NCI-H524 treated with DMSO at 0.1 percent for 48 hours (cell line): ENCODE measurements at regions not wholly inside any gene's neighbourhood (a gene's known extent, or its start where the extent isn't known, plus 50 kb on each side); places are given as distances from the start of the nearest gene placed in this dataset.

Experiments
- DNase-seq: peaks from one replicate; lab custom pipeline; 2025; lab: John Stamatoyannopoulos, UW

DNA sequence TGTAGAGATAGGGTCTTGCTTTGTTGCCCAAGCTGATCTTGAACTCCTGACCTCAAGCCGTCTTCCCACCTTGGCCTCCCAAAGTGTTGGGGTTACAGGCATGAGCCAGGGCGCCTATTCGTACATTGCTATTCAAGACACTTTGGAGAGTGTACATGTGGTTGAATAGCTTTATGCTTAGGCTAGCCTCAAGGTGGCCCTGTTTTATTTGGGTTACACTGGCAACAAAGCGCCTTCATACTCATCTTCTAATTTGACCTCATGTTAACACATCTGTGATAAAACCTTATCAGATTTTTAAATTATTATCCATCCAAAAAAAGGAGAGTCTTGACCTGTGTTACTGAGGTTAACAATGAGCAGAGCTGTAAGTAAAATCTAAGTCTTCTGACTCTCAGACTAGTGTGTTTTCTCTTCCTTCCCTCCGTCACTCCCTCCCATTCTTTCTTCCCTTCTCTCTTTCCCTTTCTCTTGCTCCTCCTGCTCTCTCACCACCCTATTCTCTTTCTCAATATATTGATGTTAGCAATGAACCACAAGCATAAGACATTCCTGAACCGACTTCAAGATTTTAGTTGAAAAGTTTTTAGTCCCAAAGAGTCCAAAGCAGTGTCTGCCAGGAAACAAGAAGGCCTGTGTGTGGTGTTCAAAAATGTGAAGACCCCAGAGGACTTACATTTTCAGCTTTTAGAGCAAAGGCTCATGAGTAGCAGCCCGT, 603.7 kb upstream of the CFAP20DC start:
- DNase-seq: no peak

DNA sequence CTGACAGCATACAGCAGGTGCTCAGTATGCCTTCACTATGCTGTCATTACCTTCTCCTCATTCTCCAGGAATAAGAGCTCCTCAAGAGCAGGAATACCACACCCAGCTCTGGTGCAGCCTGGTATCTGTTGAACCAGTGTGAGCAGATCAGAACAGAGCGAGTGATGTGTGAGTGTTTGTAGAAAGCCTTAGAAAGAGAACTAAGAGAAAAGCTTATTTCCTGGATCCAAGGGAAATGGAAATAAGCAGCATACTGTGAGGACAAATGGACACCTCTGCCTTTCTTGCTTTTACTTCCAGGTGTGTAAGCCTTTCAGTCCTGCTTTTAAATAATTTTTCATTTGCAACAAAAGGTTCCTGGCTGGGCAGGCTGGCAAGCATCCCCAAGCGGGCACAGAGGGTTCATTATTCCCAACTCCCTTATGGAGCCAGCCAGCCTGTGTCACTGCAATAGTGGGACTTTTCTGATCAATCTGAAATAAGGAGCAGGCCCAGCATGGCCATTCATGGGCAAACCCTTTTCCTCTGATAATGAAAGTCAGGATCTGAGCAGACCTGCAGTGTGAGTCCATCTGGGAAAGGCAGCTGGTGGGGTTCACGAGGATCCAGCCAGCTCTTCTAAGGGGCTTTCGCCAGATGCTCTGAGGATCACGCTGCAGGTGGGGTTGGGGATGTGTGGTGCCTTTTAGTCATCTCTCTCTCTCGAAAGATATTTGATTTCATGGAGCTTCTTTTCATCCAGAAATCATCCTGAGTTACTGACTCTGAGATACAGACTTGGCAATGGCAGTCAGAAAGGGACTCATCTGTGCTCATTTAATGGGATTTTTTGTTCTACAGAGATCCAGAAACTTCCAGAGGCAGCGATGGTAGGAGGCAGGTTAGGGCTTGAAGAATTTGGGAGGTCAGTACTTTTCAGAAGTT, 594.9 kb upstream of the CFAP20DC start:
- peak; percentile 61 for DNase-seq

DNA sequence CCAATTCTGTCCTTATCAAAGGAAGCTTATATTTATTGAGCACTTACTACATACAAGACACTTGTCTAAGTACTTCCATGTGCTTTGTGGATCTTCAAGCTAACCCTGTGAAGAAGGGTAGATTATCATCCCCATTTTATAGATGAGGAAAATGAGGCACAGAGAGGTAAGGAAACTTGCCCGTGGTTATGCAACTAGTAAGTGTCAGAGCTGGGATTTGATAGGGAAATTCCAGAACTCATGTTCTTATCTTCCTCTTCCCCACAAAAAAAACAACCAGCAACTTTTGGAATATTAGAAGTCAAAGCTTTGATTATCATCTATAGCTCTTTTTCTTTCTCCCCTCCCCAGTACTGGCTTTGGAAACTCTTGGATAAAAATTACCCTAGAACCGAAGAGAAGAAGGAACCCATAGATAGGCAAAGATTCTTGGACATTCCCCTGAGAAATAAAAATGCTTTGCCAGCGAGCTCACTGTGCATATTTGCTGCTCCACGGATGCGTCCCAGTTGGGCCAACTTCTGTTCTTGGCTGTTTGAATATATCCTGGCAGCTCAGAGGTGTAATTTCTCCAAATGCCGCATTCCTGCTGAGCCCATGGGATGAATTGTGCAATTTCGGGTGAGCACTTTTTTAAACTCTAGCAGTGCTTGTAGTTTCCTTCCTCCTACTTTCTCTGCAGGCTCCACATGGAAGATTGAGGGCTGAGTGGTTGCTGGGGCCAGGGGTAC, 591.5 kb upstream of the CFAP20DC start:
- DNase-seq: no peak

DNA sequence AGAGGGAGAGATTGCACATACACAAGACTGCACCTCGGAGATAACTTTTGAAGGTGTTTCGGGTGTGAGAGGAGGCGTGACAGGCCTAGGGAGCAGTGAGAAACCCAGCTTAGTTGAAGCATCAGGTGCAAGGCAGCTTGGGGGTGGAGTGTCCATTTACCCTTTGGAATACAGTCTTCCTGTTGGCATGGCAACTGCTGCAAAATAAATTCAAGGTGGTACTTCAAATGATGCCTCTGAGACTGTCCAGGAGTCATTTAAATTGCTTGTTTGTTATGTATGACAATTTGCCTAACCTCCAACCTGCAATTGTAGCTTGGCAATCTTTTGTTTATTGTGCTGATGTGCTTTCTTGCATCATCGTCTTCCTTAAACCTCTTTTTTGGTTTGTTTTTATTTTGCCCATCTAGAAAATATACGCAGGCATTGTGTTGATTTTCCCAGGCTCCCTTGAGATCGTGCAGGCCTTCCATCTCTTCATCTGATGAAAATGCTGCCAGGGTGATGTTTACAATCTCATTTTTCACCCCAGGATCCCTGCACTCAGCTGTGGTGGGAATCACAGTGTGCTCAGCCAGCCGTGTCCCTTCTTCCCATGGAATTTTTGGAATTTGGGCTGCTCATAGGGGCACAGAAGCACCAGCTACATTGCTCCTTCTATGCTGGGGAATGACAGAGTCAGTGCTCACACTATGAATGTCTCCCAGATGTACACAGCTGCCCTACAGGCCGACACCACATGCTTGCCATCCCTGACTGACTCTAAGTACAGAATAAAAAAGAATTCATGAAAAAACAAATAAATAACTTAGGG, 583.1 kb upstream of the CFAP20DC start:
- no peak for DNase-seq

DNA sequence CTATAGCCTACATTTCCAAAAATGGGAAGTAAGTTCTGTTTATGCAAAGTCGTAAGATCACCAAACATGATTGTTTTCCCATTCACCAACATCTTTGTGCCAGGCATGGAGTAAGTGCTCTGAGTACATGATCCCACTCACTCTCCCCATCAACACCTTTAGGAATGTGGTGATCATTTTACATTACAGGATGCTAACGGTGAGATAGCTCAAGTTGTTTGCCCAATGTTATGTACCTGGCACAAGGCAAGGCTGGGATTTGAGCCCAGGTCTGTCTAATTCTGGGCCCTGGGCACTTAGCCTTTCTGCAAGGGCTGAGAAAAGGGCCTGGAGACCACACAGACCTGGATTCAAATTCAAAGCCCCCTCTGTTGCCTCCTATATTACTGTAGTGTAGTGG, 581.7 kb upstream of the CFAP20DC start:
- no peak for DNase-seq

DNA sequence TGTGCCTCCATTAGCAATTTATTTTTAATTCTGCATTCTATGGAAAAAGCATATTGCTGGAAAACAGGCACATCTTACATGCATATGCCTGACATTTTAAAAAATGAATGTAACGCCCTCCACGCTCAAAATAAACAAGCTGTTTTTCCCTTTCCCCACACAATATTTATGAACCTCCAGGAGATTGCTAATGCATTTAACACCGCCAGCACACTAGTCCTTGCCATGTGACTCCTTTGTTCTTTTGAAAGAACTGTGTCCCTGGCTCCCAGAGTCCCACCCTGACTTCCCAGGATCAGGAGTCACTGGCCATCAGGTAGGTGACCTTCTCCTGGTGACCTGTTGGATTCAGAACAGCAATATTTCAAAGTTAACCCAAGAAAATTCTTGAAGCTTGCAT, 571.2 kb upstream of the CFAP20DC start:
- DNase-seq: no peak

DNA sequence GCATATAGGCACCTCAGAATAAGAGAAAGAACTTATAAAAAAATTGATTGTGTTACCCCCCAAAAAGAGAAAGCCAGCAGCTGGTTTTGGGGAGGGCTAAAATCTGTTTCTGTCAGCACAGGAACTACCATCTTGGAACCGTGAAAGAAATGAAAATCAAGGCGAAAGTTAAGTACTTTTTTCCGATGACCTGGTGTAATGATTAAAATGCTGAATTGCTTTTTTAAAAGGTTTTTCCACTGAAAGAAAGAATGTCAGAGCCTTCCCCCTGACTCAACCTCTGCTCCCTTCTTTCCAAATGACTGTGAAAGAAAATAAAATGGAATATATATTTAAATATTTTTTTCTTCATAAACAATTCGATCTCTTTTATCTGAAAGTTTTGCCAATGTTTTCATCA, 570.5 kb upstream of the CFAP20DC start:
- no peak for DNase-seq

DNA sequence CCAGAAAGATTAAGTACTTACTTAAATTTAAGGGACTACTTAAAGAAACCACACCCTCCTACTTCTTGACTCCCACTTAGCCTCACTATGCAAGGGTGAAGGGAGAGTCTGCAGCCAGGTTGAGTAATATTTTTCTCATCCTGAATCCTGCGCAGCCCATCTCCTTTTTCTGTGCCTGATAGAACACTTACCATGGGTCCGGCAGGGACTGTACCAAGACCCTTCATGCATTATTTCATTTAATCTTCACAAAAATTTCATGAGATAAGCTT, 562.6 kb upstream of the CFAP20DC start:
- no peak for DNase-seq

DNA sequence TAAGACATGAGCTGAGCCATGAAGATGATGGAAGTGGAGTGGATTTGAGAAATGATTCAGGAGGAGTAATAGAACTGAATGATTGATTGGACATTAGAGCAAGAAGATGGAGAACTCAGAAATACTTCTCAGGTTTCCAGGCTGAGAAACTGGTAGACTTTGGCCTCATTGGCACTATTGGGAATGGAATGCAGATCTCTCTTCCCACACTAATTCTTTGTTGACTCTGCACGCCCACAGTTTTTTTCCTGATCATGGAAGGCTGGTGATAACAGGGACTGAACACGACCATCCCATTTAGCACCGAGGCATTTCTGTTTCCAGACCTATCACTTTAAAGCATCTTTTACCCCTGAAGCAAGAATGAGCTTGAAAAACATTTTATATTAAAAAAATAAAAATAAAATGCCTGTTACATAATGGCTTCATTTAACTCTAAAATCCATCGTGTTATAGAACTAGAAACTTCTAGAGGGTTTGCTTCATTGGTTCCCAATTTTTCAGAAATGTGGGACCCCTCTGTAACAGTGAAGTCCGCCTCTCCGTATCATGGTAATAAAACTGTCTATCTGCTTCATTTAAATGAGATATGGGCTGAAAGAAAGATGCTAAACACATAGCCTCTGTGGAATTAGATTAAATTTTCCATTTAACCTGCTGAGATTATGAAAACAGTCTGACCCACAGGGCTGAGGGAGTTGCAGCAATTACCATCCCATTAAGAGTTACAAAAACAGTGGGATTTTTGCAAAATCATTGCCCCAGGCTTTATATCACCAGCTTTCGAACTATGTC, 562.0 kb upstream of the CFAP20DC start:
- no peak for DNase-seq

DNA sequence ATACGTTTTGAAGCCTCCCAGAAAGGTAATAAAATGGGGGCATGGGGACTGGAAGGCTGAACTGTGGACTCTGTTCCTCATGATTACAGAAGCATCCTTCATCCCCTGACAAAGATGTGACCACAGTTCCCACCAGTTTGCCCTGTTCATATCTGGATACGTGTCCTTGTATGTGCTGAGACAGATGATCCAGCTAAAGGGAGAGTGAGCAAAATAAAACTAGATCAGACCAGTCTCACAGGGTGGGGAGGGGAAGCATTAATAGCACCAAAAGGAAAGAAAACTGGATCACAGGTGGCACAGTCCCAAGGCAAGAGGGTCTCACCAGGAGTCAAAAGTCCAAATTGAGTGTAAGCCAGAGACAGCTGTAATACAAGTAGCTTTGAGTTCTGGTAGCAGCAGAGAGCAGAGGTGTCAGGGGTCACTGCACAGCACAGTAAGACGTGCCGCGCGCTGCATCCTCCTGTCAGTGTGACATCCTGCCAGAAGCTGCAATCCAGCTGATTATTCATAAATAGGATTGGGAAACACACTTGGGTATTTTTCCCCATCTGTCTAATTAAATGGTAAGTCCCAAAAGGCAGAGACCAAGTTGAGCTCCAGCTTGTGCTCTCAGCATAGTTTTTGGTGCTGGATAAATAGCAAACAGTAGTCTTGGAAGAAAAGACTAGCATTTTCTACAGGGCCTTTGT, 560.0 kb upstream of the CFAP20DC start:
- DNase-seq: peak; percentile 93

DNA sequence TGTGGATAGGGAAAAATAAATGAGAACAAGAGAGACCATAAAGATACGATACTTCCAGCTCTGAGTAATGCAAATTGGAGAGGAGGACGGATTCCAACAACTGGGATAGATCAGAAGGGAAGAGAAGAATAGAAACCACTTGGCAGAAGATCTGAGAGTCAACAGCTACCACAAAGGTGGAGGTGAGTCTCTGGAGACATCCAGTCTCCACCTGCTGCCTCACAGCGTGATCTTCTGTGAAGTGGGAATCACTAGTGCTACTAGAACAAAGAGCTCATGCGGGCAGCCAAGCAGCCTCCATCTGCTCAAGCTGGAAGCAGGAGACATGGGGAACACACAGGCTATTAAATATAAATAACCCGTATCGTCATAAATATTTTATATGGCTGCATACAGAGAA, 558.5 kb upstream of the CFAP20DC start:
- peak; percentile 58 for DNase-seq

DNA sequence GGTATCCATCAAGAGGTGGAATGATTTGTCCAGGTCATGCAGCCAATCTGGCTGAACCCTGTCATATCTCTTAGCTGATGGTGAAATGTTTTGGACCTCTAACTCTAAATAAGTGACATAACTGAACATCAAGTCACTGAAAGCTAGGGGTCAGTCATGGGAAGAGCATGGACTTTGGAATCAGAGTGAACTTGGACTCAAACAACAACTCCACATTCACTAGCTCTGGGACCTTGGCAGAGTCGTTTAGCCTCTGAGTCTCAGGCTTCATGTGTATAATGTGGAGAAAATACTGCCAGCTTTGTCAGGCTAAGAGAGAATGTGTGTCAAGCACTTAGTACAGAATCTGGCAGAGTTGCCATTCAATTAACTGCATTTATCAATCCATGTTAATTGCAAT, 557.8 kb upstream of the CFAP20DC start:
- DNase-seq: no peak

DNA sequence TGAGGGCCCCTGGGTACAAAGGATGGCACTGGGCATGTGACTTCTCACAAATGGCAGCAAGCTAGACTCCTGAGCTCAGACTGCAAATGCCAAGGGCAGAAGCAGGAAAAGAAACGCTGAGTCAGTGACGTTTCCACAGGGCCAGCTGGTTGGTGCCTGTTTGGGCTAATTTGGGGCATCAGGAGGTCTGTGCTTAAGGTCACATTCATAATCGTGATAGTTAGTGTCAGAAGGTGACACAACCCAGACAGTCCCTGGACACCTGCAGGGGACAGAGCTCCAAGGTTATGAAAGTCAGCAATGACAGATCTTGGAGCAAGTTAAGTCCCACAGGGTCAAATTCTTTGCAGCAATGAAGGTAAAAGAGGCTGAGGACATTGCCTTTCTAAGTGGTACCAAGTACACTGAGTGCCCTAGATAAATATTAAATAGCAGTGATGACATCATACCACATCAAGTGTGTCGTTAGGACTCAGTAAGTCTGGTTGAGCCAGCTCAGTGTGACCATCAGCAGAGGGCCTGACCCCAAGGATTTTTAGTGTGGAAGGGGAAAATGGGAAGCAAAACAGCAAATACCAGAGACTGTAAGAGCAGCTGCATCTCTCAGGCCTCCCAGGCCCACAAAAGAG, 556.9 kb upstream of the CFAP20DC start:
- no peak for DNase-seq

DNA sequence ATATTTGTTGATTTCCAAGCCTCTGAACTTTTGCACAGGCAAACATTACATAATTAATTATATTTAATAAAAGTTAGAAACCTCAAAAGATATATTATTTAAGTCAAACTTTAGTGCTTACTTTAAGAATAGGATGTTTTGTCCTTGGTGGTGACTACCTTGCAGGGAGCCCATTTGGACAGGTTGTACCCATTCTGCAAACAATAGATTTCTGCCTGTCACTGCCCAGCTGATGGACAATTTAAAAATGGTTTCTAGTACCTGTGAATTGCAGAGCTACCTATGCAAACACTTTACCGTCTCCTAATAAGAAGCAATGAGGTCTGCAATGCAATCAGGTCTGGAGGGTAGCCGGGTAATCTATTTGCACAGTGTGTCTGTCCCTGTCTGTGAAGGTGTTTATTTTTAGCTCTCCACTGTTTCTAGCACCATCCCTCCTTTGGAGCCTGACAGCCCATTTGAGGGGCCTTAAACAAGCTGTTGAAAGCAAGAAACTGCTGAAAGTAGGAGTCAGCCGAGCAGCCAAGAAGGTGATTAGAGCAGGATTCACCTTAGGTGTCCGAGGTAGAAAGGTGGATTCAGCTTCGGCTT, 556.2 kb upstream of the CFAP20DC start:
- DNase-seq: no peak

DNA sequence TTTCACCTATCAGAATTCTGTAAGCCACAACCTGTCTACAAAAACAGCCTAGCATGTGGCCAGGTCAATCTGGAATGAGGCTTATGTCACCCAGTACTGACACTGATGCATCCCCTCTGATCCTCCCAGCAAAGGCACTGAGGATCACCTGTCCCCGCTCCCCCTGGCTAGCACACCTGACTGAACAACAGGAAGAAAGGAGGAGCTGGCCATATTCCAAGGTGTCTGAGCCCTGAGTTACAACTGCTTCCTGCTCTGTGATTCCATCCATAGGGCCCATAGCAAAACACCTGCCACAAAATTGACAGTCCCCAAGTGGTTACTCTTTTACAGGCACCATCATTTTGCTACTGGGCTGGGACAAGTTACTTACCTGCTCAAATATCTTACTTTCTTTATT, 555.5 kb upstream of the CFAP20DC start:
- DNase-seq: no peak

DNA sequence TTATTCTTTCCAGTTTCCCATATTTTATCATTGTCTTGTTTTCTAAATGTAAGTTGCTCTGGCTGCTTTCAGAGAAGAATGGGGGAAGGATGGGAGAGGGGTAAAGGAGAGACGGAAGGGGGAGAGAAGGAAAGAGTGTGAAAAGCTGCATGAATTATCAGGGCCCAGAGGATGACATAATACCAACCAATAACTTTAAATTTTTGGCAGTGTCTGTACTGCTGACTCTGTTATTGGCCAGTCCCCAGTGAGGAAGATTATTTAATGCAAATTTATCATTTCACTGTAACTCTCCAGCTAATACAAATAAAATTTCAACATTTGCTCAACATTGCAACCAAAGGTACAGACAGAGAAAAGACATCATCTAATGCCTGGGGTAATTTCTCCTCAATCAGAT, 551.7 kb upstream of the CFAP20DC start:
- DNase-seq: no peak

DNA sequence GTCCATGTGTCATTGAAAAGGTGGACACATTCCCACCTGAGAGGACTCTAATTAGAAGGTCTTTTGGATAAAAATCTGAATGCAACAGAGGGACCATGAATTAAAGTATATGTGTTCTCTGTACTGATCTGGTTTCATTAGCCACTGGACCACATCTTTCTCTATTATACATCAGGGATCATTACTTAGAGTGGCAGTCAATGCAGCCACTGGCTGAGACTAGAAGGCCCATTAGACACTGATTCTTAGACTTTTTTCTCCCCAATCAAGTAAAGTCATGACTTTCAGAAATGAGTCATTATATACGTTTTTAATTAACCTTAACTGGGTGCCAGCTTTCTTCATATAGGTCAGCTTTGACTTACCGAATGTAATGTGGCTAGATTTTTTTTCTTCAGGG, 550.8 kb upstream of the CFAP20DC start:
- no peak for DNase-seq

DNA sequence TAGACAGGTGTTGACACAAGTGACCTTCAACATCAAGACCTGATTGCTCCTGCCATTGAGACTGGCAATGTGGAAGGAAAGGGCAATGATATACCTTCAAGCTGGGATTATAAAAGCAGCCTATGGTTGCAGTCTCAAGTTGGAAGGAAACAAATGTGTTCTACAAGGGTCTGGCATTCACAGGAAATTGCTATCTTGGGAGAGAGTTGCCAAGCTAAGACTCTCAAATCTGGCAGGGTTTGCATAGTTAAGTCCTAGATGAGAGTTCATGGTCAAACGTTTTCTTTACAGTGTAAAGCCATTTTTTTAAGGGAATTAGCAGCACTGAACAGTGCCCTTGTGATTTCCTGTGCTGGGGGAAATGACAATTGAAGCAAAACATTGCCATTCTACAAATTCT, 546.9 kb upstream of the CFAP20DC start:
- DNase-seq: no peak

DNA sequence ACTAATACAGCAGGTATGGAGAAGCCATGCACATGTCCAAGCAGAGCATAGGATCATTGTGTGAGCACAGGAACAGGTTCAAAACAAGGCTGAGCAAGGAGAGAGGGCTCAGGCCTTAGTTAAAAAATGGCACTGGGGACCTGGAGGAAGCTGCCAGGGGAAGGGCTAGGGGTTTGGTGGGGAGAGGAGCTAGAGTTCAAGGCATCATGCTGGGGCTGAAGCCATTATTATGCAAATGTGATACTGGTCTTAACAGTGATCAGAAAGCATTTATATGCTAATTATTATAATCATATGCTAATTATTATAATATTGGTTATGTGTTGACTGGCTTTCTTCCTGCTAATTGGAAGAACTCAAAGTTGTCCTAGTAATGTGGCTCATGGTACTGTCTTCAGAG, 546.0 kb upstream of the CFAP20DC start:
- DNase-seq: no peak

DNA sequence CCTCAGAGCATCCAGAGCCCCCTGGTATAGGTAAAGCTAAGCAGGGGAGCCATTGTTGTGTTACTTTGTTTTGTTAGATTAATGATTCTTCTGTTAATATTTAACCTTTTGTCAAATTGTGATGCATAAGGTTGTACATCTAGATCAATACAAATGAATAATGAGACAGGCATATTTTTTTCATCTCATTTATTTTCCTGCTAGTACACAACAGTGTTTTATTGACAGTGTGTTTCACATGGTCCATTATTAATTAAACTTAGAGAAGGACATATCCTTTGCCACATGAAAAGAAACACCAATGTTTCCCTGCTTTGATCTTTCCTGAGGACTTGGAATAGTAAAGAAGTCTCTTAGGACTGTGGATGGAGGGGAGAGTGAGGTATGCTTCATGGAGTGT, 543.6 kb upstream of the CFAP20DC start:
- DNase-seq: no peak
